A549 (cell line): ENCODE measurements at regions not wholly inside any gene's neighbourhood (a gene's known extent, or its start where the extent isn't known, plus 50 kb on each side); places are given as distances from the start of the nearest gene placed in this dataset.

ENCODE experiments used
- ATOH8 ChIP-seq: fragments of 250-450 bp; sonication (Bioruptor Pico); IDR thresholded peaks from 2 replicates; pipeline ENCODE4 v1.5.0; 2020; ENCODE audit warnings: low read depth, mild to moderate bottlenecking, moderate library complexity
- CEBPB ChIP-seq, 2 experiments: fragments of >200 bp in 1 of 2; sonication (Bioruptor Twin) in 1 of 2; formaldehyde crosslinking in 1 of 2; IDR thresholded peaks; 2 replicates each; pipeline ENCODE4 v1.6.1; 2012 to 2016
- CTCF ChIP-seq: fragments of >200 bp; sonication (Bioruptor Twin); formaldehyde crosslinking; IDR thresholded peaks from 3 replicates; pipeline ENCODE4 v1.5.1; 2016
- HOXA7 ChIP-seq: fragments of 250-450 bp; sonication (Bioruptor Pico); IDR thresholded peaks from 2 replicates; pipeline ENCODE4 v1.5.0; 2020; ENCODE audit warnings: mild to moderate bottlenecking, moderate library complexity
- MAFK ChIP-seq: fragments of 450-650 bp; IDR thresholded peaks from 2 replicates; pipeline ENCODE4 v1.6.1; 2014; ENCODE audit not compliant: partially characterized antibody
- MYC ChIP-seq: IDR thresholded peaks from 2 replicates; pipeline ENCODE4 v1.6.1; 2012; ENCODE audit warnings: mild to moderate bottlenecking, inconsistent platforms, low read length, improper control_type of control experiment, borderline replicate concordance
- PBX3 ChIP-seq: IDR thresholded peaks from 2 replicates; pipeline ENCODE4 v1.6.1; 2012
- TF ChIP-seq, protein P1 (sequence below): fragments of 250-450 bp; sonication (Bioruptor Pico); IDR thresholded peaks from 2 replicates; pipeline ENCODE4 v1.5.0; 2021; ENCODE audit warnings: mild to moderate bottlenecking, moderate library complexity, borderline replicate concordance

DNA sequence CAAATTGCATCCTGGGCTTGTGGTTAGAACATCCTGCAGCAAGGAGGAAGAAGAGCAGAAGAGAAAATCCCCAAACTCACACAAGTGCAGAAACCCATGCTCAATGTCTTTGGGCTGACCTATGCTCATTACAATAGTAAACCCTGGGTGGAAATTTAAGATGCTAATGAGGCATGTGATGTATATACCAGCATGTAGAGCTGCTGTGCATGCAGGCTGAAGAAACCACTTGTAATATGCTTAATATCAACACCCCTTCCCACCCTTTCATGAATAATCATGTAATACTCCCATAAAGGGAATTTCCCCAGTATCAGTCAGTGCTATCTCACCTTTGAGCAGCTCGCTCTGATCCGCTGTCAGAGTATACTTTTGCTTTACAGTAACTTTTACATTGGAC is 90.0 kb upstream of the GRIK2 start:
- TF ChIP-seq ATOH8, result no peak
- no peak for TF ChIP-seq CEBPB (IDR thresholded peaks at IDR 0.05)
- TF ChIP-seq MAFK, result no peak
- no peak for TF ChIP-seq PBX3
- no peak for TF ChIP-seq CTCF
- no peak for TF ChIP-seq MYC
- TF ChIP-seq HOXA7 (CRISPR knock-in tag), result no peak
- TF ChIP-seq, protein P1, sequence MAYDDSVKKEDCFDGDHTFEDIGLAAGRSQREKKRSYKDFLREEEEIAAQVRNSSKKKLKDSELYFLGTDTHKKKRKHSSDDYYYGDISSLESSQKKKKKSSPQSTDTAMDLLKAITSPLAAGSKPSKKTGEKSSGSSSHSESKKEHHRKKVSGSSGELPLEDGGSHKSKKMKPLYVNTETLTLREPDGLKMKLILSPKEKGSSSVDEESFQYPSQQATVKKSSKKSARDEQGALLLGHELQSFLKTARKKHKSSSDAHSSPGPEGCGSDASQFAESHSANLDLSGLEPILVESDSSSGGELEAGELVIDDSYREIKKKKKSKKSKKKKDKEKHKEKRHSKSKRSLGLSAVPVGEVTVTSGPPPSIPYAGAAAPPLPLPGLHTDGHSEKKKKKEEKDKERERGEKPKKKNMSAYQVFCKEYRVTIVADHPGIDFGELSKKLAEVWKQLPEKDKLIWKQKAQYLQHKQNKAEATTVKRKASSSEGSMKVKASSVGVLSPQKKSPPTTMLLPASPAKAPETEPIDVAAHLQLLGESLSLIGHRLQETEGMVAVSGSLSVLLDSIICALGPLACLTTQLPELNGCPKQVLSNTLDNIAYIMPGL, result no peak
